Astrocyte (in vitro differentiated cells and primary cell): ENCODE measurements at regions not wholly inside any gene's neighbourhood (a gene's known extent, or its start where the extent isn't known, plus 50 kb on each side); places are given as distances from the start of the nearest gene placed in this dataset.

Experiments
- CTCF ChIP-seq: IDR thresholded peaks from 2 replicates; pipeline ENCODE4 v1.5.1; 2011; ENCODE audit warnings: low read depth, mild to moderate bottlenecking, inconsistent platforms, low read length, moderate library complexity; ENCODE audit not compliant: insufficient read depth
- EZH2 ChIP-seq: IDR thresholded peaks from 2 replicates; pipeline ENCODE4 v1.6.1; 2012; ENCODE audit warnings: mild to moderate bottlenecking, low read length, inconsistent platforms; ENCODE audit not compliant: insufficient read depth

GRCh38 chr3:189042832-189043231, 128.9 kb upstream of the TPRG1 start:
- no peak for TF ChIP-seq CTCF
- TF ChIP-seq EZH2 = no peak
